GF-D8 (cell line): ENCODE measurements at regions not wholly inside any gene's neighbourhood (a gene's known extent, or its start where the extent isn't known, plus 50 kb on each side); places are given as distances from the start of the nearest gene placed in this dataset.

Source experiments
- DNase-seq: peaks from one replicate; lab custom pipeline; 2025; lab: John Stamatoyannopoulos, UW

GRCh38 chr6:113146878-113147277 lies 710.3 kb upstream of the MARCKS start:
- no peak for DNase-seq

- no peak for DNase-seq
Observed at GRCh38 chr6:113147544-113147943, 709.6 kb upstream of the MARCKS start.

GRCh38 chr6:113148566-113148965 lies 708.6 kb upstream of the MARCKS start:
- no peak for DNase-seq

- DNase-seq, result no peak
Observed at GRCh38 chr6:113149511-113149910, 707.6 kb upstream of the MARCKS start.

GRCh38 chr6:113160306-113161017 lies 696.7 kb upstream of the MARCKS start:
- DNase-seq, result no peak

- no peak for DNase-seq
Observed at GRCh38 chr6:113161018-113161315, 696.2 kb upstream of the MARCKS start.

GRCh38 chr6:113162739-113163138 lies 694.4 kb upstream of the MARCKS start:
- no peak for DNase-seq

- DNase-seq, result no peak
Observed at GRCh38 chr6:113168057-113168456, 689.1 kb upstream of the MARCKS start.

- no peak for DNase-seq
Observed at GRCh38 chr6:113169484-113169883, 687.7 kb upstream of the MARCKS start.

- no peak for DNase-seq
Observed at GRCh38 chr6:113170454-113170853, 686.7 kb upstream of the MARCKS start.

- DNase-seq, result no peak
Observed at GRCh38 chr6:113171882-113172281, 685.3 kb upstream of the MARCKS start.

GRCh38 chr6:113172531-113172966 lies 684.6 kb upstream of the MARCKS start:
- no peak for DNase-seq

- DNase-seq, result no peak
Observed at GRCh38 chr6:113178349-113178748, 678.8 kb upstream of the MARCKS start.

- DNase-seq, result no peak
Observed at GRCh38 chr6:113181164-113181563, 676.0 kb upstream of the MARCKS start.

GRCh38 chr6:113182370-113183141 lies 674.6 kb upstream of the MARCKS start:
- no peak for DNase-seq

GRCh38 chr6:113184291-113184690 lies 672.9 kb upstream of the MARCKS start:
- DNase-seq, result no peak

- no peak for DNase-seq
Observed at GRCh38 chr6:113184736-113185135, 672.4 kb upstream of the MARCKS start.

GRCh38 chr6:113185299-113185698 lies 671.8 kb upstream of the MARCKS start:
- no peak for DNase-seq

- DNase-seq, result no peak
Observed at GRCh38 chr6:113187661-113188060, 669.5 kb upstream of the MARCKS start.

GRCh38 chr6:113188962-113189361 lies 668.2 kb upstream of the MARCKS start:
- DNase-seq, result no peak

- DNase-seq, result no peak
Observed at GRCh38 chr6:113190170-113190569, 667.0 kb upstream of the MARCKS start.

GRCh38 chr6:113194090-113194489 lies 663.1 kb upstream of the MARCKS start:
- no peak for DNase-seq

GRCh38 chr6:113202852-113203714 lies 654.1 kb upstream of the MARCKS start:
- DNase-seq, result no peak
